ENCODE measurements at regions not wholly inside any gene's neighbourhood (a gene's known extent, or its start where the extent isn't known, plus 50 kb on each side); places are given as distances from the start of the nearest gene placed in this dataset.

- ATAC-seq (no peak), DNase-seq (no peak), FAIRE-seq (no peak)
- Histone ChIP-seq H3K4me1 (no peaks in the 10 kb centered on the region), H3K4me3 (no peak overlapping the region), H3K36me3 (no peaks in the 10 kb centered on the region), H3K27me3 (no peaks in the 10 kb centered on the region), H3K9me3 (no peaks in the 10 kb centered on the region), H3K27ac (no peak overlapping the region)
- intact Hi-C loops (cut with DNase I): no loop called here
- WGBS, 2 donors: 76 to 79% methylated on average over 2 of the region's 2 CpGs
- no peak for TF ChIP-seq CTCF (IDR thresholded peaks at IDR 0.05)
Measured at GRCh38 chr21:35753308-35753707, 307.0 kb downstream of the SETD4 start.

GRCh38 chr21:35751171-35751570, 309.2 kb downstream of the SETD4 start:
- TF ChIP-seq CTCF (IDR thresholded peaks at IDR 0.05): no peak
- Histone ChIP-seq H3K9me3 (no peaks in the 10 kb centered on the region), H3K4me3 (no peak overlapping the region), H3K36me3 (no peaks in the 10 kb centered on the region), H3K4me1 (no peaks in the 10 kb centered on the region), H3K27ac (no peak overlapping the region), H3K27me3 (no peaks in the 10 kb centered on the region)
- DNase-seq (no peak), FAIRE-seq (no peak), ATAC-seq (no peak)
- intact Hi-C loops (cut with DNase I): no loop called here

- no peak overlapping the region for H3K4me3 ChIP-seq
- H3K27me3 ChIP-seq: no peaks in the 10 kb centered on the region
- 87 to 93% methylated on average over 3 of the region's 3 CpGs for WGBS, 2 donors
- no peak for TF ChIP-seq CTCF (IDR thresholded peaks at IDR 0.05)
- no peak overlapping the region for H3K27ac ChIP-seq
- H3K36me3 ChIP-seq: no peaks in the 10 kb centered on the region
- H3K9me3 ChIP-seq: no peaks in the 10 kb centered on the region
- FAIRE-seq (no peak), ATAC-seq (no peak), DNase-seq (no peak)
- intact Hi-C loops (cut with DNase I): no loop called here
- H3K4me1 ChIP-seq: no peaks in the 10 kb centered on the region
Measured at GRCh38 chr21:35749904-35750303, 310.4 kb downstream of the SETD4 start.

- ATAC-seq (no peak), FAIRE-seq (no peak), DNase-seq (no peak)
- H3K9me3 ChIP-seq: no peaks in the 10 kb centered on the region
- no peaks in the 10 kb centered on the region for H3K36me3 ChIP-seq
- no peak overlapping the region for H3K27ac ChIP-seq
- 88 to 89% methylated on average over 3 of the region's 3 CpGs for WGBS, 2 donors
- H3K4me3 ChIP-seq: no peak overlapping the region
- no peak for TF ChIP-seq CTCF (IDR thresholded peaks at IDR 0.05)
- H3K27me3 ChIP-seq: no peaks in the 10 kb centered on the region
- H3K4me1 ChIP-seq: no peaks in the 10 kb centered on the region
- intact Hi-C loops (cut with DNase I): no loop called here
Measured at GRCh38 chr21:35748678-35749314, 311.5 kb downstream of the SETD4 start.

GRCh38 chr21:35743571-35743970, 316.8 kb downstream of the SETD4 start:
- no peak for FAIRE-seq

More at GRCh38 chr21:35743571-35743970, 316.8 kb downstream of the SETD4 start:
- WGBS, 2 donors: 87 to 93% methylated on average over 4 of the region's 4 CpGs
- H3K4me3 ChIP-seq: no peak overlapping the region
- peaks cover 0 to 5% (median 0%) of the 10 kb centered on the region in 3 donors for H3K4me1 ChIP-seq
- intact Hi-C loops (cut with DNase I): no loop called here
- H3K36me3 ChIP-seq: no peaks in the 10 kb centered on the region
- H3K9me3 ChIP-seq: no peaks in the 10 kb centered on the region
- no peak for DNase-seq
- no peak for ATAC-seq
- no peak for TF ChIP-seq CTCF (IDR thresholded peaks at IDR 0.05)
- no peak overlapping the region for H3K27ac ChIP-seq
- no peaks in the 10 kb centered on the region for H3K27me3 ChIP-seq

Data from pancreas (tissue), 10 donors.